PC-3 (cell line): ENCODE measurements at regions not wholly inside any gene's neighbourhood (a gene's known extent, or its start where the extent isn't known, plus 50 kb on each side); places are given as distances from the start of the nearest gene placed in this dataset.

Experiments
- ATAC-seq: fragments of 200-7000 bp; cut with Tn5 transposase; 2 replicates; pipeline ENCODE4 v1.9.1; 2020; ENCODE audit warnings: mild to moderate bottlenecking, moderate library complexity
- BruUV-seq: library from RNA; stranded (reverse); fragments of 400-500 nt; replicated peaks from 2 replicates; lab custom pipeline; 2021; lab: Mats Ljungman, UMichigan
- CTCF ChIA-PET: fragments of 300-600 bp; sonication (Branson Sonifier 250); formaldehyde crosslinking; loops from one replicate; lab custom pipeline; 2022; ENCODE audit warnings: antibody characterized with exemption; lab: Charles Lee
- POLR2A ChIA-PET: fragments of 300-600 bp; sonication (Branson Sonifier 250); formaldehyde crosslinking; loops from one replicate; lab custom pipeline; 2022; ENCODE audit warnings: antibody characterized with exemption; ENCODE audit not compliant: unreplicated experiment; lab: Charles Lee
- DNase-seq: peaks from one replicate; pipeline ENCODE4 v3.0.0-alpha.2; 2015
- H2AFZ ChIP-seq: fragments of 300-600 bp; sonication (generic); 2 replicates; pipeline ENCODE4 v1.6.0; 2016; ENCODE audit warnings: antibody characterized with exemption, low read length
- H3F3A ChIP-seq: fragments of 300-600 bp; sonication (generic); one replicate; pipeline ENCODE4 v1.6.0; 2017; ENCODE audit warnings: antibody characterized with exemption, low read length, control low read depth, mild to moderate bottlenecking; ENCODE audit not compliant: unreplicated experiment
- H3K27ac ChIP-seq: fragments of 300-600 bp; sonication (generic); 2 replicates; pipeline ENCODE4 v1.5.1; 2016; ENCODE audit warnings: mild to moderate bottlenecking, low read length
- H3K27me3 ChIP-seq: fragments of 300-600 bp; sonication (generic); 2 replicates; pipeline ENCODE4 v1.6.1; 2016; ENCODE audit warnings: low read length, mixed read lengths
- H3K36me3 ChIP-seq: fragments of 300-600 bp; sonication (generic); 2 replicates; pipeline ENCODE4 v1.6.1; 2016; ENCODE audit warnings: low read depth, mixed run types, low read length, mixed read lengths
- H3K4me1 ChIP-seq: fragments of 300-600 bp; sonication (generic); 2 replicates; pipeline ENCODE4 v1.5.1; 2016; ENCODE audit warnings: low read length; ENCODE audit not compliant: insufficient read depth
- H3K4me2 ChIP-seq: fragments of 300-600 bp; sonication (generic); 2 replicates; pipeline ENCODE4 v1.6.0; 2016; ENCODE audit warnings: low read length
- H3K4me3 ChIP-seq: fragments of 300-600 bp; sonication (generic); 2 replicates; pipeline ENCODE4 v1.5.1; 2016; ENCODE audit warnings: mild to moderate bottlenecking, low read length, mixed read lengths
- H3K79me2 ChIP-seq: fragments of 300-600 bp; sonication (generic); 2 replicates; pipeline ENCODE4 v1.6.1; 2017; ENCODE audit warnings: low read length, mixed read lengths
- H3K9ac ChIP-seq: fragments of 300-600 bp; sonication (generic); 2 replicates; pipeline ENCODE4 v1.6.0; 2016; ENCODE audit warnings: mild to moderate bottlenecking, low read length
- H3K9me2 ChIP-seq: fragments of 300-600 bp; sonication (generic); replicated peaks from 2 replicates; pipeline ENCODE4 v1.6.1; 2016; ENCODE audit warnings: mixed run types, low read length, mixed read lengths
- H3K9me3 ChIP-seq: fragments of 300-600 bp; sonication (generic); 2 replicates; pipeline ENCODE4 v1.6.1; 2016; ENCODE audit warnings: low read length, mixed read lengths
- H4K20me1 ChIP-seq: fragments of 300-600 bp; sonication (generic); 2 replicates; pipeline ENCODE4 v1.6.1; 2016; ENCODE audit warnings: low read length, mixed read lengths
- CTCF ChIP-seq: fragments of 300-600 bp; sonication (generic); conservative IDR thresholded peaks from 2 replicates; pipeline ENCODE4 v1.5.1; 2017; ENCODE audit warnings: antibody characterized with exemption, low read depth, mild to moderate bottlenecking, low read length
- EZH2 ChIP-seq: fragments of 300-600 bp; sonication (generic); IDR thresholded peaks from one replicate; pipeline ENCODE4 v1.6.1; 2017; ENCODE audit warnings: antibody characterized with exemption, mild to moderate bottlenecking, low read length; ENCODE audit not compliant: unreplicated experiment
- EZH2phosphoT487 ChIP-seq: fragments of 300-600 bp; sonication (generic); IDR thresholded peaks from 2 replicates; pipeline ENCODE4 v1.6.1; 2018; ENCODE audit warnings: mild to moderate bottlenecking, antibody characterized with exemption, low read length, borderline replicate concordance
- intact Hi-C: fragments of 100-400 bp; cut with micrococcal nuclease; formaldehyde crosslinking; loops from 2 replicates; pipeline ENCODE4 v1.9.0; 2023

GRCh38 chr9:79798450-79798849 is 226.7 kb downstream of the TLE4 start:
- H3K4me2 ChIP-seq: no peak overlapping the region
- no peaks in the 10 kb centered on the region for H3F3A ChIP-seq
- H3K9me3 ChIP-seq: no peaks in the 10 kb centered on the region
- ATAC-seq: no peak
- H3K36me3 ChIP-seq: no peaks in the 10 kb centered on the region
- no peak overlapping the region for H3K27ac ChIP-seq
- H3K4me3 ChIP-seq: no peak overlapping the region
- H3K9me2 ChIP-seq: no peaks in the 10 kb centered on the region
- no peaks in the 10 kb centered on the region for H4K20me1 ChIP-seq
- H3K4me1 ChIP-seq: no peaks in the 10 kb centered on the region
- no TSS peak for BruUV-seq
- no peak overlapping the region for H2AFZ ChIP-seq
- no peak overlapping the region for H3K9ac ChIP-seq
- H3K79me2 ChIP-seq: no peaks in the 10 kb centered on the region
- TF ChIP-seq EZH2 (no peak), EZH2phosphoT487 (no peak), CTCF (no peak)
- ChIA-PET POLR2A (no interaction called here), CTCF (no interaction called here)
- H3K27me3 ChIP-seq: no peaks in the 10 kb centered on the region
- intact Hi-C loops: no loop called here
- no peak for DNase-seq

- H2AFZ ChIP-seq: no peak overlapping the region
- H3K36me3 ChIP-seq: no peaks in the 10 kb centered on the region
- H3K9ac ChIP-seq: no peak overlapping the region
- ChIA-PET CTCF (no interaction called here), POLR2A (no interaction called here)
- H3K4me1 ChIP-seq: no peaks in the 10 kb centered on the region
- no peak overlapping the region for H3K4me3 ChIP-seq
- intact Hi-C loops: no loop called here
- H3K79me2 ChIP-seq: no peaks in the 10 kb centered on the region
- H3K9me3 ChIP-seq: no peaks in the 10 kb centered on the region
- no peak overlapping the region for H3K4me2 ChIP-seq
- TF ChIP-seq EZH2phosphoT487: no peak
- TF ChIP-seq CTCF: no peak
- TF ChIP-seq EZH2: no peak
- no peaks in the 10 kb centered on the region for H4K20me1 ChIP-seq
- DNase-seq: no peak
- H3K9me2 ChIP-seq: no peaks in the 10 kb centered on the region
- no TSS peak for BruUV-seq
- no peaks in the 10 kb centered on the region for H3K27me3 ChIP-seq
- H3F3A ChIP-seq: no peaks in the 10 kb centered on the region
- ATAC-seq: no peak
- no peak overlapping the region for H3K27ac ChIP-seq
Measured at GRCh38 chr9:79796411-79796810, 224.6 kb downstream of the TLE4 start.

GRCh38 chr9:79788662-79789061 is 216.9 kb downstream of the TLE4 start:
- CTCF ChIA-PET: no interaction called here
- no peaks in the 10 kb centered on the region for H3K4me1 ChIP-seq

More at GRCh38 chr9:79788662-79789061, 216.9 kb downstream of the TLE4 start:
- intact Hi-C loops: no loop called here
- DNase-seq (no peak), ATAC-seq (no peak)
- Histone ChIP-seq H3K4me2 (no peak overlapping the region), H3K36me3 (no peaks in the 10 kb centered on the region), H3K27me3 (no peaks in the 10 kb centered on the region), H3K9me3 (no peaks in the 10 kb centered on the region), H2AFZ (no peak overlapping the region), H3F3A (no peaks in the 10 kb centered on the region), H3K9me2 (no peaks in the 10 kb centered on the region), H4K20me1 (no peaks in the 10 kb centered on the region), H3K79me2 (no peaks in the 10 kb centered on the region), H3K27ac (no peak overlapping the region), H3K9ac (no peak overlapping the region), H3K4me3 (no peak overlapping the region)
- no TSS peak for BruUV-seq
- POLR2A ChIA-PET: no interaction called here
- TF ChIP-seq EZH2 (no peak), CTCF (no peak)
